ENCODE measurements at regions not wholly inside any gene's neighbourhood (a gene's known extent, or its start where the extent isn't known, plus 50 kb on each side); places are given as distances from the start of the nearest gene placed in this dataset.

DNA sequence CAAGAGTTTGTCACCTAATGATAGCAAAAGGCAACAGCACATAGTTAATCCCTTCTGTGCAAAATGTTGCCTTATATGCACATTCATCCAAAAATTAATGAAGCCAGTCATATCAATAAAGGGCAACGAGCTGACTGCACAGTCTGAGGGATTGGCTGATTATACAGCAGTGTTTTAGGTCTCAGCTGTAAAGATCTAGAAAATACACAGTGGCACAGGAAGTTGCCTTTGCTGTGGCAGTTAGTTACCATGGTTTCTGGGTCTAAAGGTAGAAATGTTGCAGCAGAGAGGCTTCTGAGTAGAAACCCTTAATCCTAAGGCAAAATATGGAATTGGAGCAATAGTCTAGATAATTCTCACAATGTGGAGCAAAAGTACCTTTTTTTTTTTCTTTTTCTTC is 89.7 kb downstream of the SMPDL3A start:
- Histone ChIP-seq H3K27me3 (ENCODE audit: insufficient read depth) (no peaks in the 10 kb centered on the region), H3K27ac (ENCODE audit: low read depth in 2 of 2, low read length in 1 of 2) (no peak overlapping the region), H3K79me2 (ENCODE audit: insufficient read depth) (no peaks in the 10 kb centered on the region), H2AFZ (ENCODE audit: low read depth) (no peak overlapping the region), H3K36me3 (replicated peaks in 1 of 2; ENCODE audit: control insufficient read depth in 1 of 2, insufficient read depth in 2 of 2, low read length in 1 of 2) (no peaks in the 10 kb centered on the region), H3K4me3 (ENCODE audit: low read depth in 2 of 2, low read length in 1 of 2) (no peak overlapping the region), H4K20me1 (ENCODE audit: insufficient read depth) (no peaks in the 10 kb centered on the region), H3K9me3 (no peaks in the 10 kb centered on the region), H3K4me2 (no peak overlapping the region), H3K9ac (no peak overlapping the region), H3F3A (replicated peaks; ENCODE audit: insufficient read depth) (no peaks in the 10 kb centered on the region), H3K4me1 (ENCODE audit: control insufficient read depth in 1 of 2, insufficient read depth in 2 of 2, low read depth in 1 of 2, low read length in 1 of 2) (no peaks in the 10 kb centered on the region; a peak in 1 of 4 replicates), H3K9me2 (no peaks in the 10 kb centered on the region)
- CTCF ChIA-PET, result interaction anchor here (0.6 to 2.2 kb wide), 2 partner anchors 10 to 113 kb away, joined by 4 to 14 read pairs; no protein-coding TSS in a partner anchor
- WGBS (ENCODE audit: low lambda C conversion rate), result 0% methylated on average over 1 of the region's 1 CpG
- TF ChIP-seq SIN3A (IDR thresholded peaks at IDR 0.05; ENCODE audit: borderline replicate concordance, low read depth, low read length), result no peak
- no peak for TF ChIP-seq EZH2phosphoT487 (IDR thresholded peaks at IDR 0.05; ENCODE audit: borderline replicate concordance, low read depth)
- TF ChIP-seq FOSL2 (IDR thresholded peaks at IDR 0.05; ENCODE audit: borderline replicate concordance, low read depth), result no peak
- TF ChIP-seq TAF1 (IDR thresholded peaks at IDR 0.05; ENCODE audit: borderline replicate concordance, low read depth, low read length), result no peak
- TF ChIP-seq GATA2 (CRISPR knock-in tag; IDR thresholded peaks at IDR 0.05), result no peak
- TF ChIP-seq, protein P1, sequence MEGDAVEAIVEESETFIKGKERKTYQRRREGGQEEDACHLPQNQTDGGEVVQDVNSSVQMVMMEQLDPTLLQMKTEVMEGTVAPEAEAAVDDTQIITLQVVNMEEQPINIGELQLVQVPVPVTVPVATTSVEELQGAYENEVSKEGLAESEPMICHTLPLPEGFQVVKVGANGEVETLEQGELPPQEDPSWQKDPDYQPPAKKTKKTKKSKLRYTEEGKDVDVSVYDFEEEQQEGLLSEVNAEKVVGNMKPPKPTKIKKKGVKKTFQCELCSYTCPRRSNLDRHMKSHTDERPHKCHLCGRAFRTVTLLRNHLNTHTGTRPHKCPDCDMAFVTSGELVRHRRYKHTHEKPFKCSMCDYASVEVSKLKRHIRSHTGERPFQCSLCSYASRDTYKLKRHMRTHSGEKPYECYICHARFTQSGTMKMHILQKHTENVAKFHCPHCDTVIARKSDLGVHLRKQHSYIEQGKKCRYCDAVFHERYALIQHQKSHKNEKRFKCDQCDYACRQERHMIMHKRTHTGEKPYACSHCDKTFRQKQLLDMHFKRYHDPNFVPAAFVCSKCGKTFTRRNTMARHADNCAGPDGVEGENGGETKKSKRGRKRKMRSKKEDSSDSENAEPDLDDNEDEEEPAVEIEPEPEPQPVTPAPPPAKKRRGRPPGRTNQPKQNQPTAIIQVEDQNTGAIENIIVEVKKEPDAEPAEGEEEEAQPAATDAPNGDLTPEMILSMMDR (IDR thresholded peaks at IDR 0.05), result no peak
- TF ChIP-seq, protein P2, sequence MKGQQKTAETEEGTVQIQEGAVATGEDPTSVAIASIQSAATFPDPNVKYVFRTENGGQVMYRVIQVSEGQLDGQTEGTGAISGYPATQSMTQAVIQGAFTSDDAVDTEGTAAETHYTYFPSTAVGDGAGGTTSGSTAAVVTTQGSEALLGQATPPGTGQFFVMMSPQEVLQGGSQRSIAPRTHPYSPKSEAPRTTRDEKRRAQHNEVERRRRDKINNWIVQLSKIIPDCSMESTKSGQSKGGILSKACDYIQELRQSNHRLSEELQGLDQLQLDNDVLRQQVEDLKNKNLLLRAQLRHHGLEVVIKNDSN (IDR thresholded peaks at IDR 0.05; ENCODE audit: borderline replicate concordance, low read depth), result no peak
- no peak for TF ChIP-seq CHD2 (IDR thresholded peaks at IDR 0.05; ENCODE audit: low read length, partially characterized antibody)
- no peak for TF ChIP-seq RXRA (IDR thresholded peaks at IDR 0.05; ENCODE audit: borderline replicate concordance, low read depth)
- TF ChIP-seq TEAD4 (IDR thresholded peaks at IDR 0.05; ENCODE audit: borderline replicate concordance, insufficient read depth), result no peak
- no peak for TF ChIP-seq RFX5 (IDR thresholded peaks at IDR 0.05; ENCODE audit: low read length)
- no peak for TF ChIP-seq YY1 (IDR thresholded peaks at IDR 0.05; ENCODE audit: low read depth)
- no peak for TF ChIP-seq ELF1 (IDR thresholded peaks at IDR 0.05)
- no peak for TF ChIP-seq JUND (IDR thresholded peaks at IDR 0.05)
- no peak for TF ChIP-seq MXI1 (IDR thresholded peaks at IDR 0.05; ENCODE audit: low read depth, low read length)
- TF ChIP-seq POLR2AphosphoS5 (IDR thresholded peaks at IDR 0.05; ENCODE audit: low read depth, low read length), result no peak
- no peak for TF ChIP-seq FOXJ3 (CRISPR knock-in tag; IDR thresholded peaks at IDR 0.05)
- TF ChIP-seq, protein P3, sequence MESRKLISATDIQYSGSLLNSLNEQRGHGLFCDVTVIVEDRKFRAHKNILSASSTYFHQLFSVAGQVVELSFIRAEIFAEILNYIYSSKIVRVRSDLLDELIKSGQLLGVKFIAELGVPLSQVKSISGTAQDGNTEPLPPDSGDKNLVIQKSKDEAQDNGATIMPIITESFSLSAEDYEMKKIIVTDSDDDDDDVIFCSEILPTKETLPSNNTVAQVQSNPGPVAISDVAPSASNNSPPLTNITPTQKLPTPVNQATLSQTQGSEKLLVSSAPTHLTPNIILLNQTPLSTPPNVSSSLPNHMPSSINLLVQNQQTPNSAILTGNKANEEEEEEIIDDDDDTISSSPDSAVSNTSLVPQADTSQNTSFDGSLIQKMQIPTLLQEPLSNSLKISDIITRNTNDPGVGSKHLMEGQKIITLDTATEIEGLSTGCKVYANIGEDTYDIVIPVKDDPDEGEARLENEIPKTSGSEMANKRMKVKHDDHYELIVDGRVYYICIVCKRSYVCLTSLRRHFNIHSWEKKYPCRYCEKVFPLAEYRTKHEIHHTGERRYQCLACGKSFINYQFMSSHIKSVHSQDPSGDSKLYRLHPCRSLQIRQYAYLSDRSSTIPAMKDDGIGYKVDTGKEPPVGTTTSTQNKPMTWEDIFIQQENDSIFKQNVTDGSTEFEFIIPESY (IDR thresholded peaks at IDR 0.05; ENCODE audit: borderline replicate concordance, low read depth), result no peak
- DNase-seq, result no peak
- POLR2A ChIA-PET, result no interaction called here

Measured in SK-N-SH (cell line).